Neural progenitor cell (in vitro differentiated cells): ENCODE measurements at regions not wholly inside any gene's neighbourhood (a gene's known extent, or its start where the extent isn't known, plus 50 kb on each side); places are given as distances from the start of the nearest gene placed in this dataset.

ENCODE experiments used
- CTCF ChIP-seq: fragments of 200-600 bp; sonication (generic); IDR thresholded peaks from 2 replicates; pipeline ENCODE4 v1.5.1; 2017; ENCODE audit warnings: antibody characterized with exemption, mild to moderate bottlenecking
- EZH2 ChIP-seq: fragments of 200-600 bp; sonication (generic); IDR thresholded peaks from 2 replicates; pipeline ENCODE4 v1.6.1; 2017; ENCODE audit warnings: antibody characterized with exemption, mild to moderate bottlenecking, moderate library complexity

GRCh38 chr3:43854283-43854682 is 163.5 kb downstream of the ABHD5 start:
- TF ChIP-seq CTCF = no peak
- no peak for TF ChIP-seq EZH2
